ENCODE measurements at regions not wholly inside any gene's neighbourhood (a gene's known extent, or its start where the extent isn't known, plus 50 kb on each side); places are given as distances from the start of the nearest gene placed in this dataset.

- TF ChIP-seq ZBED1 (IDR thresholded peaks at IDR 0.05; ENCODE audit: borderline replicate concordance): no peak
- no peak for TF ChIP-seq RELA (IDR thresholded peaks at IDR 0.05; ENCODE audit: borderline replicate concordance, partially characterized antibody)
- TF ChIP-seq ZBTB11 (CRISPR knock-in tag; IDR thresholded peaks at IDR 0.05): no peak
- no peak for TF ChIP-seq MTA2 (IDR thresholded peaks at IDR 0.05; ENCODE audit: low read depth)
- no peak for TF ChIP-seq MEF2B (IDR thresholded peaks at IDR 0.05; ENCODE audit: partially characterized antibody, poor library complexity, severe bottlenecking)
- TF ChIP-seq ESRRA (IDR thresholded peaks at IDR 0.05; ENCODE audit: low read length): no peak
- no peak for TF ChIP-seq DPF2 (IDR thresholded peaks at IDR 0.05)
- TF ChIP-seq SMAD1 (IDR thresholded peaks at IDR 0.05; ENCODE audit: low read depth, partially characterized antibody): no peak
- no peak for TF ChIP-seq BRCA1 (IDR thresholded peaks at IDR 0.05; ENCODE audit: low read depth, low read length)
- no peak for TF ChIP-seq EZH2 (IDR thresholded peaks at IDR 0.05; ENCODE audit: borderline replicate concordance, control insufficient read depth, low read depth, low read length)
- no peak for TF ChIP-seq MTA3 (IDR thresholded peaks at IDR 0.05; ENCODE audit: borderline replicate concordance, low read length)
- no peak for TF ChIP-seq RAD21 (IDR thresholded peaks at IDR 0.05; ENCODE audit: insufficient read depth, low read depth, low read length)
- no peak for TF ChIP-seq KAT2A (conservative IDR thresholded peaks at IDR 0.05; ENCODE audit: control insufficient read depth, low read depth, low read length)
- no peak for TF ChIP-seq EED (IDR thresholded peaks at IDR 0.05; ENCODE audit: low read depth)
- TF ChIP-seq CHD1 (IDR thresholded peaks at IDR 0.05; ENCODE audit: low read depth, low read length): no peak
- TF ChIP-seq SREBF2 (IDR thresholded peaks at IDR 0.05; ENCODE audit: low read length): no peak
- no peak for TF ChIP-seq SRF (IDR thresholded peaks at IDR 0.05; ENCODE audit: low read depth in 2 of 2, low read length in 2 of 2)
- no peak for TF ChIP-seq E2F4 (IDR thresholded peaks at IDR 0.05; ENCODE audit: low read depth, low read length)
- TF ChIP-seq ZNF622 (IDR thresholded peaks at IDR 0.05): no peak
- Histone ChIP-seq H3K36me3 (ENCODE audit: control insufficient read depth in 2 of 2, insufficient read depth in 2 of 2, low read length in 1 of 2) (no peaks in the 10 kb centered on the region), H3K9ac (ENCODE audit: control insufficient read depth, insufficient read depth, low read length) (no peak overlapping the region), H3K79me2 (ENCODE audit: control insufficient read depth, insufficient read depth, low read length) (no peaks in the 10 kb centered on the region), H3K4me2 (ENCODE audit: control insufficient read depth, insufficient read depth) (no peak overlapping the region), H3K4me3 (no peak overlapping the region), H2AFZ (ENCODE audit: control insufficient read depth, low read depth, low read length) (no peak overlapping the region), H3K4me1 (ENCODE audit: control insufficient read depth, insufficient read depth, low read length) (no peaks in the 10 kb centered on the region), H3K27me3 (replicated peaks in 1 of 2; ENCODE audit: control insufficient read depth in 2 of 2, insufficient read depth in 2 of 2, low read length in 1 of 2) (no peaks in the 10 kb centered on the region), H3K27ac (ENCODE audit: control insufficient read depth, insufficient read depth) (no peak overlapping the region), H3K9me3 (replicated peaks; ENCODE audit: control insufficient read depth, insufficient read depth, low read length) (peaks cover 3% of the 10 kb centered on the region; the same call in 2 of the 3 replicates), H4K20me1 (ENCODE audit: control insufficient read depth, insufficient read depth) (no peaks in the 10 kb centered on the region)
- in situ Hi-C loops (cut with MboI): no loop called here
- intact Hi-C loops (cut with micrococcal nuclease; ENCODE audit: unreplicated experiment): no loop called here
- WGBS (ENCODE audit: insufficient coverage, insufficient replicate concordance, low lambda C conversion rate, missing lambda C conversion rate): 18% methylated on average over 2 of the region's 2 CpGs
- DNase-seq (ENCODE audit: low read depth, low spot score): no peak
- BruUV-seq (replicated peaks): no TSS peak
- RAD21 ChIA-PET (ENCODE audit: unreplicated experiment): no interaction called here
- FAIRE-seq: no peak
- POLR2A ChIA-PET: no interaction called here
- CTCF ChIA-PET: no interaction called here
- no peak for ATAC-seq
- SMC1A ChIA-PET (ENCODE audit: uncharacterized antibody, unreplicated experiment): no interaction called here
Observed at GRCh38 chr2:120653046-120653445, 82.6 kb upstream of the GLI2 start.

Measured in GM12878 (cell line).